CD4-positive, alpha-beta T cell (primary cell): ENCODE measurements at regions not wholly inside any gene's neighbourhood (a gene's known extent, or its start where the extent isn't known, plus 50 kb on each side); places are given as distances from the start of the nearest gene placed in this dataset.

Experiments
- ATAC-seq: fragments of 200-7000 bp; cut with Tn5 transposase; one replicate; pipeline ENCODE4 v1.10.0; 2022; ENCODE audit warnings: mild to moderate bottlenecking; ENCODE audit not compliant: poor library complexity
- CTCF ChIA-PET: fragments of 350-600 bp; sonication (Branson Sonifier 250); formaldehyde crosslinking; loops from one replicate; lab custom pipeline; 2021; ENCODE audit warnings: antibody characterized with exemption, inconsistent platforms; lab: Charles Lee
- POLR2A ChIA-PET: fragments of 350-600 bp; sonication (Branson Sonifier 250); formaldehyde crosslinking; loops from one replicate; lab custom pipeline; 2021; ENCODE audit warnings: antibody characterized with exemption, inconsistent platforms; lab: Charles Lee
- DNase-seq, 14 experiments: peaks; one replicate each; pipeline ENCODE4 v3.0.0-alpha.2; 2013 to 2020; ENCODE audit warnings: mixed read lengths in 2 of 14
- H3K27ac ChIP-seq, 2 donors: one replicate each; pipeline versions ENCODE4 v1.5.1 to v1.7.0; 2013; ENCODE audit warnings: low read length in 2 of 2, low read depth in 1 of 2, mild to moderate bottlenecking in 1 of 2
- H3K27me3 ChIP-seq, 2 experiments: 1 replicate in 1 of 2; 2 replicates in 1 of 2; pipeline versions ENCODE4 v1.6.1 to v1.7.0; 2013; ENCODE audit warnings: low read length in 2 of 2, control low read depth in 1 of 2, mild to moderate bottlenecking in 1 of 2, moderate library complexity in 1 of 2; ENCODE audit not compliant: insufficient read depth in 2 of 2, control insufficient read depth in 1 of 2
- H3K36me3 ChIP-seq: one replicate; pipeline ENCODE4 v1.6.1; 2013; ENCODE audit warnings: low read length, control low read depth; ENCODE audit not compliant: insufficient read depth
- H3K4me1 ChIP-seq: one replicate; pipeline ENCODE4 v1.6.1; 2013; ENCODE audit warnings: low read length, control low read depth; ENCODE audit not compliant: insufficient read depth
- H3K4me3 ChIP-seq: one replicate; pipeline ENCODE4 v1.5.1; 2013; ENCODE audit warnings: mild to moderate bottlenecking, low read length, moderate library complexity
- H3K9me3 ChIP-seq, 2 experiments: 1 replicate in 1 of 2; 2 replicates in 1 of 2; pipeline versions ENCODE4 v1.6.1 to v1.7.0; 2013; ENCODE audit warnings: low read length in 2 of 2, mild to moderate bottlenecking in 2 of 2, control low read depth in 1 of 2, moderate library complexity in 1 of 2; ENCODE audit not compliant: control insufficient read depth in 1 of 2, insufficient read depth in 1 of 2
- H3K27ac Mint-ChIP-seq: one replicate; pipeline ENCODE4 v1.8.0; 2020; ENCODE audit warnings: mixed read lengths
- H3K27me3 Mint-ChIP-seq: one replicate; pipeline ENCODE4 v1.8.0; 2021; ENCODE audit warnings: mixed read lengths
- H3K36me3 Mint-ChIP-seq: one replicate; pipeline ENCODE4 v1.8.0; 2021; ENCODE audit warnings: low read depth, mixed read lengths
- H3K4me1 Mint-ChIP-seq: one replicate; pipeline ENCODE4 v1.8.0; 2021; ENCODE audit warnings: low read depth, mixed read lengths
- H3K4me3 Mint-ChIP-seq: one replicate; pipeline ENCODE4 v1.8.0; 2020; ENCODE audit warnings: mild to moderate bottlenecking, mixed read lengths
- H3K9me3 Mint-ChIP-seq: one replicate; pipeline ENCODE4 v1.8.0; 2020; ENCODE audit warnings: mixed read lengths
- intact Hi-C, 2 experiments: fragments of 100-400 bp; cut with DNase I in 1 of 2; cut with micrococcal nuclease in 1 of 2; formaldehyde crosslinking; loops; one replicate each; pipeline versions ENCODE4 v1.15.1 to v1.9.0; 2023 to 2025; cut with DNase I, micrococcal nuclease
- TF ChIP-seq, protein P1 (sequence below): fragments of 200-600 bp; IDR thresholded peaks from one replicate; pipeline ENCODE4 v1.8.0; 2022; ENCODE audit warnings: antibody characterized with exemption, mild to moderate bottlenecking

DNA sequence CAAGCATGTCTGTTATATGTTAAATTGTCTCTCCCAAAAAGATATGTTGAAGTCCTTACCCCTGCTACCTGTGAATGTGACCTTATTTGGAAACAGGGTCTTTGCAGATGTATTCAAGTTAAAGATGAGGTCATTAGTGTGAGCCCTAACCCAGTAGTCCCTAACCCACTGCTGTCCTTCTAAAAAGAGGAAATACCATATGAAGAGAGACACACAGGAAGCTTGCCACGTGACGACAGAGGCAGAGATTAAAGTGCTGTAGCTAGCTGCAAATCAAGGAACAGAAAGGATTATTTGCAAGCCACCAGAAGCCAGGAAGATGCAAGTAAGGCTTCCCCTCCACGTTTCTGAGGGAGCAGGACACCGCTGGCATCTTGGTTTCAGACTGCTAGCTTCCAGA, 150.1 kb downstream of the HNRNPD start:
- no peaks in the 10 kb centered on the region for H3K9me3 Mint-ChIP-seq
- H3K4me1 Mint-ChIP-seq, result peaks cover 15% of the 10 kb centered on the region
- H3K36me3 Mint-ChIP-seq, result no peaks in the 10 kb centered on the region
- Histone ChIP-seq H3K27ac (no peak overlapping the region), H3K4me3 (no peak overlapping the region), H3K36me3 (no peaks in the 10 kb centered on the region), H3K9me3 (no peaks in the 10 kb centered on the region), H3K27me3 (no peaks in the 10 kb centered on the region), H3K4me1 (peaks cover 6% of the 10 kb centered on the region)
- intact Hi-C loops, result no loop called here
- ChIA-PET POLR2A (interaction anchor here (2.4 kb wide), 1 partner anchor 10 kb away, joined by 17 read pairs; no protein-coding TSS in a partner anchor), CTCF (no interaction called here)
- DNase-seq (peak in 9 of 14 experiments; percentile 9 to 71 (median 21)), ATAC-seq (peak; percentile 98)
- H3K4me3 Mint-ChIP-seq, result peak overlapping the region; percentile 45
- H3K27me3 Mint-ChIP-seq, result no peaks in the 10 kb centered on the region
- no peak overlapping the region for H3K27ac Mint-ChIP-seq
- TF ChIP-seq, protein P1, sequence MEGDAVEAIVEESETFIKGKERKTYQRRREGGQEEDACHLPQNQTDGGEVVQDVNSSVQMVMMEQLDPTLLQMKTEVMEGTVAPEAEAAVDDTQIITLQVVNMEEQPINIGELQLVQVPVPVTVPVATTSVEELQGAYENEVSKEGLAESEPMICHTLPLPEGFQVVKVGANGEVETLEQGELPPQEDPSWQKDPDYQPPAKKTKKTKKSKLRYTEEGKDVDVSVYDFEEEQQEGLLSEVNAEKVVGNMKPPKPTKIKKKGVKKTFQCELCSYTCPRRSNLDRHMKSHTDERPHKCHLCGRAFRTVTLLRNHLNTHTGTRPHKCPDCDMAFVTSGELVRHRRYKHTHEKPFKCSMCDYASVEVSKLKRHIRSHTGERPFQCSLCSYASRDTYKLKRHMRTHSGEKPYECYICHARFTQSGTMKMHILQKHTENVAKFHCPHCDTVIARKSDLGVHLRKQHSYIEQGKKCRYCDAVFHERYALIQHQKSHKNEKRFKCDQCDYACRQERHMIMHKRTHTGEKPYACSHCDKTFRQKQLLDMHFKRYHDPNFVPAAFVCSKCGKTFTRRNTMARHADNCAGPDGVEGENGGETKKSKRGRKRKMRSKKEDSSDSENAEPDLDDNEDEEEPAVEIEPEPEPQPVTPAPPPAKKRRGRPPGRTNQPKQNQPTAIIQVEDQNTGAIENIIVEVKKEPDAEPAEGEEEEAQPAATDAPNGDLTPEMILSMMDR, result no peak

DNA sequence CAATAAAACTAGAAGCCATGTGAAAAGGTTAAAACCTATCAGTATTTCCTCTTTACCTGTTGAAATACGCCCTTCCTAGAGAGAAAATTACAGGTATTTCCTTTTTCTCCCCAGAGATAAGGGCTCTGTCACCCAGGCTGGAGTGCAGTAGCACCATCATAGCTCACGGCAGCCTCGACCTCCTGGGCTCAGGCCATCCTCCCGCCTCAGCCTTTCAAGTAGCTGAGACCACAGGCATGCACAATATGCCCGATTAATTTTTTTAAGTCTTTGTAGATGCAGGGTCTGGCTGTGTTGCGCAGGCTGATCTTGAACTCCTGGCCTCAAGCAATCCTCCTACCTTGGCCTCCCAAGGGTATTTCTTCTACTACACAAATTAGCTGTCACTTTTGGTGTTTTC, 154.4 kb downstream of the HNRNPD start:
- DNase-seq (no peak), ATAC-seq (no peak)
- Mint-ChIP-seq H3K9me3 (no peaks in the 10 kb centered on the region), H3K27me3 (no peaks in the 10 kb centered on the region), H3K4me1 (peaks cover 31% of the 10 kb centered on the region), H3K4me3 (no peak overlapping the region), H3K27ac (no peak overlapping the region), H3K36me3 (no peaks in the 10 kb centered on the region)
- Histone ChIP-seq H3K4me1 (peaks cover 6% of the 10 kb centered on the region), H3K9me3 (no peaks in the 10 kb centered on the region), H3K27ac (no peak overlapping the region), H3K36me3 (no peaks in the 10 kb centered on the region), H3K4me3 (no peak overlapping the region), H3K27me3 (no peaks in the 10 kb centered on the region)
- intact Hi-C loops, result loop anchor here in 1 of 2 experiments (5.0 kb wide), 1 partner anchor 97 kb away; no protein-coding TSS in a partner anchor
- TF ChIP-seq, protein P1, result no peak
- ChIA-PET CTCF (interaction anchor here (0.8 kb wide), 1 partner anchor 141 kb away, joined by 3 read pairs; no protein-coding TSS in a partner anchor), POLR2A (no interaction called here)

DNA sequence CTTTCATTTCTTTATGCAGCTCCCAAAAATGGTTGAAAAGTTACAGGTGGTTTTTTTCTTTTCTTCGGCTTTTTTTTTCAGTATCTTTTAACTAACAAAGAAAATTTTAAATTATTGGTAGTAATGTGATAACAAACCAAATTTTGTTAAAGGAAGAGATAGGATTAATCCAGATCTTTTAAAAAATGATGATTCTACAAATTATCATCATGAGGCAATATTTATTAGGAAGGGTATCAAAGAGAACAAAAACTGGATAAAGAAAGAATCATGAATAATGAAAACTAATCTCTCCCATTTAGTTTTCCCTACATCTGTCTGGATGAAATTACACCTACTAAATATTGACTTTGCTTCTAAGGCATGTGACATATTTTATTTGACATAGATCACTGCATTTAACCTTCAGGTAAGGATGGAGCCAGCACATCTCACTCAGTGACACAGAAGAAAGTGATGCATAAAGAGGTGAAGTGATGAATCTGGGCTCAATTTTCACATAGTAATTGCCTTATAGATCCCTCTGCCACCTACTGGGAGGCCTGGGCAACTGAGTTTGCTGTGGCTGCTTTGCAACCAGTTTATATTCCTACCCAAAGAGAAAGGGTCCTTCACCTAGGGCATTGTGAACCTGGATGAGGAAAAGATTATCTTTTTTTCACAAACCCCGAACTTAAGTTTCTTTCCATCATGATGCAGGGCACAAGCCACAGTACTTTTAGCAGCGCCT, 155.6 kb downstream of the HNRNPD start:
- DNase-seq, result peak in 4 of 14 experiments; percentile 24 to 42 (median 38)
- H3K27ac ChIP-seq, result no peak overlapping the region
- ChIA-PET POLR2A (interaction anchor here (0.6 kb wide), 1 partner anchor 1510 kb away, joined by 3 read pairs; no protein-coding TSS in a partner anchor), CTCF (no interaction called here)
- H3K27ac Mint-ChIP-seq, result no peak overlapping the region
- H3K4me1 Mint-ChIP-seq, result peaks cover 36% of the 10 kb centered on the region
- H3K4me3 Mint-ChIP-seq, result no peak overlapping the region
- H3K4me1 ChIP-seq, result peaks cover 6% of the 10 kb centered on the region
- no peaks in the 10 kb centered on the region for H3K9me3 Mint-ChIP-seq
- intact Hi-C loops, result loop anchor here (1.0 to 5.0 kb wide), 2 partner anchors 94 to 96 kb away; no protein-coding TSS in a partner anchor
- H3K36me3 ChIP-seq, result no peaks in the 10 kb centered on the region
- H3K36me3 Mint-ChIP-seq, result no peaks in the 10 kb centered on the region
- H3K4me3 ChIP-seq, result no peak overlapping the region
- H3K9me3 ChIP-seq, result no peaks in the 10 kb centered on the region
- H3K27me3 ChIP-seq, result no peaks in the 10 kb centered on the region
- no peaks in the 10 kb centered on the region for H3K27me3 Mint-ChIP-seq
- ATAC-seq, result no peak
- TF ChIP-seq, protein P1, result peak; percentile 53
